ENCODE measurements at regions not wholly inside any gene's neighbourhood (a gene's known extent, or its start where the extent isn't known, plus 50 kb on each side); places are given as distances from the start of the nearest gene placed in this dataset.

DNA sequence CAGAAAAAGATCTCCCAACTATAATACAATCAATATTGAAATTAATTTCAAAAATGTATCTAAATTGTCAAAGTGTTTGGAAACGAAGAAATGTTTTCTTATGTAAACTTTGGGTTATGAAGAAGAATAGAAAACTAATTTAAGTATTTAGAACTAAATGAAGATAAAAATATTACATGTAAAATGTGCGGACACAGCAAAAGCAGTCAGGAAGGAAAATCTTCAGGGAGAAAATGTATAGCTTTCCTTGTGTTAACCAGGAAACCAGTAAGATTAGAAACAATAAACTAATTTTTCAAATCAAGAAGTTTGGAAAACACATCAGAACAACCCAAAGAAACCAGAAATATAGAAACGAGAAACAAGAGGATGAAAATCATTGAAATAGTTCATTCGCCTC lies 466.5 kb downstream of the BRD1 start:
- Mint-ChIP-seq H3K27ac (no peak overlapping the region), H3K9me3 (peaks cover 0 to 2% (median 0%) of the 10 kb centered on the region in 9 donors), H3K36me3 (no peaks in the 10 kb centered on the region), H3K4me3 (no peak overlapping the region), H3K27me3 (peaks cover 7 to 21% (median 19%) of the 10 kb centered on the region in 5 donors), H3K4me1 (peaks cover 0 to 3% (median 0%) of the 10 kb centered on the region in 4 donors)
- POLR2A ChIA-PET: no interaction called here
- no peak for DNase-seq
- ATAC-seq: no peak

GRCh38 chr22:49360746-49361145 lies 466.9 kb downstream of the BRD1 start:
- ATAC-seq: no peak
- Mint-ChIP-seq H3K4me1 (peaks cover 0 to 2% (median 0%) of the 10 kb centered on the region in 4 donors), H3K9me3 (peaks cover 0 to under 1% (median 0%) of the 10 kb centered on the region in 9 donors), H3K4me3 (no peak overlapping the region), H3K27ac (no peak overlapping the region), H3K36me3 (no peaks in the 10 kb centered on the region), H3K27me3 (peaks cover 8 to 20% (median 19%) of the 10 kb centered on the region in 5 donors)
- POLR2A ChIA-PET: no interaction called here
- no peak for DNase-seq

GRCh38 chr22:49359076-49359475 lies 468.6 kb downstream of the BRD1 start:
- no peaks in the 10 kb centered on the region for H3K4me1 Mint-ChIP-seq
- H3K27ac Mint-ChIP-seq: peak overlapping the region in 1 of 10 donors; percentile 53
- ATAC-seq (no peak), DNase-seq (no peak)
- POLR2A ChIA-PET: no interaction called here
- no peak overlapping the region for H3K4me3 Mint-ChIP-seq
- H3K9me3 Mint-ChIP-seq: no peaks in the 10 kb centered on the region
- H3K36me3 Mint-ChIP-seq: no peaks in the 10 kb centered on the region
- H3K27me3 Mint-ChIP-seq: peaks cover 8 to 26% (median 22%) of the 10 kb centered on the region in 5 donors

GRCh38 chr22:49357661-49358440 lies 469.8 kb downstream of the BRD1 start:
- no peak for ATAC-seq

GRCh38 chr22:49356428-49356827 lies 471.2 kb downstream of the BRD1 start:
- H3K4me3 Mint-ChIP-seq: no peak overlapping the region
- no peaks in the 10 kb centered on the region for H3K9me3 Mint-ChIP-seq
- no peak for DNase-seq
- no peaks in the 10 kb centered on the region for H3K4me1 Mint-ChIP-seq
- no peak overlapping the region for H3K27ac Mint-ChIP-seq
- no peak for ATAC-seq
- peaks cover 13 to 50% (median 38%) of the 10 kb centered on the region in 5 donors for H3K27me3 Mint-ChIP-seq
- POLR2A ChIA-PET: no interaction called here
- no peaks in the 10 kb centered on the region for H3K36me3 Mint-ChIP-seq

More at GRCh38 chr22:49357661-49358440, 469.8 kb downstream of the BRD1 start:
- no peak overlapping the region for H3K4me3 Mint-ChIP-seq
- no peaks in the 10 kb centered on the region for H3K36me3 Mint-ChIP-seq
- DNase-seq: no peak
- POLR2A ChIA-PET: no interaction called here
- peaks cover 12 to 36% (median 30%) of the 10 kb centered on the region in 5 donors for H3K27me3 Mint-ChIP-seq
- no peaks in the 10 kb centered on the region for H3K9me3 Mint-ChIP-seq
- H3K27ac Mint-ChIP-seq: no peak overlapping the region
- no peaks in the 10 kb centered on the region for H3K4me1 Mint-ChIP-seq

GRCh38 chr22:49355211-49355920 lies 472.3 kb downstream of the BRD1 start:
- Mint-ChIP-seq H3K9me3 (no peaks in the 10 kb centered on the region), H3K36me3 (no peaks in the 10 kb centered on the region), H3K4me1 (no peaks in the 10 kb centered on the region), H3K27ac (peak overlapping the region in 1 of 10 donors; percentile 44), H3K4me3 (no peak overlapping the region), H3K27me3 (peaks cover 13 to 51% (median 39%) of the 10 kb centered on the region in 5 donors)
- ATAC-seq (no peak), DNase-seq (no peak)
- POLR2A ChIA-PET: no interaction called here

- Mint-ChIP-seq H3K4me1 (no peaks in the 10 kb centered on the region), H3K36me3 (no peaks in the 10 kb centered on the region), H3K27ac (peak overlapping the region in 1 of 10 donors; percentile 44), H3K4me3 (no peak overlapping the region), H3K27me3 (peaks cover 13 to 57% (median 41%) of the 10 kb centered on the region in 5 donors), H3K9me3 (no peaks in the 10 kb centered on the region)
- DNase-seq (no peak), ATAC-seq (no peak)
- POLR2A ChIA-PET: no interaction called here
Measured at GRCh38 chr22:49354516-49355210, 473.0 kb downstream of the BRD1 start.

DNA sequence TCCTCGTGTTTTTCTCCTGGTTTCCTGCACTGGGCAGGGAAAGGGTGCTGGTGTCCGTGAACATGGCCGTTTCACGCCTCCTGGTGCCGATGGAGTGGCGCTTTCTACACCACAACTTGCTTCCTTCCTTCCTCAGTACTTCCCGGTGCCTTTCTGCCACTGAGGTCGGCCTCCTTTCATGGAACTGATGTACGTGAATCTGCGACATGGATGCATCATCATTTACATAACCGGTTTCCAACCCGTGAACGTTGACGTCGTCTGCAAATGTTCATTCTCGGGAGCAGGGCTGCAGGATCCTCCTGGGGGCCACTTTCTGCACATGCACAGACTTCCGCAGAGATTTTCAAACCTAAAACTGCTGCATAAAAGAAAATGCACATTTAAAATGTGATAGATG lies 474.4 kb downstream of the BRD1 start:
- Mint-ChIP-seq H3K4me3 (no peak overlapping the region), H3K27ac (no peak overlapping the region), H3K27me3 (peaks cover 13 to 67% (median 38%) of the 10 kb centered on the region in 5 donors), H3K9me3 (no peaks in the 10 kb centered on the region), H3K4me1 (no peaks in the 10 kb centered on the region), H3K36me3 (no peaks in the 10 kb centered on the region)
- POLR2A ChIA-PET: no interaction called here
- DNase-seq: no peak
- ATAC-seq: no peak

DNA sequence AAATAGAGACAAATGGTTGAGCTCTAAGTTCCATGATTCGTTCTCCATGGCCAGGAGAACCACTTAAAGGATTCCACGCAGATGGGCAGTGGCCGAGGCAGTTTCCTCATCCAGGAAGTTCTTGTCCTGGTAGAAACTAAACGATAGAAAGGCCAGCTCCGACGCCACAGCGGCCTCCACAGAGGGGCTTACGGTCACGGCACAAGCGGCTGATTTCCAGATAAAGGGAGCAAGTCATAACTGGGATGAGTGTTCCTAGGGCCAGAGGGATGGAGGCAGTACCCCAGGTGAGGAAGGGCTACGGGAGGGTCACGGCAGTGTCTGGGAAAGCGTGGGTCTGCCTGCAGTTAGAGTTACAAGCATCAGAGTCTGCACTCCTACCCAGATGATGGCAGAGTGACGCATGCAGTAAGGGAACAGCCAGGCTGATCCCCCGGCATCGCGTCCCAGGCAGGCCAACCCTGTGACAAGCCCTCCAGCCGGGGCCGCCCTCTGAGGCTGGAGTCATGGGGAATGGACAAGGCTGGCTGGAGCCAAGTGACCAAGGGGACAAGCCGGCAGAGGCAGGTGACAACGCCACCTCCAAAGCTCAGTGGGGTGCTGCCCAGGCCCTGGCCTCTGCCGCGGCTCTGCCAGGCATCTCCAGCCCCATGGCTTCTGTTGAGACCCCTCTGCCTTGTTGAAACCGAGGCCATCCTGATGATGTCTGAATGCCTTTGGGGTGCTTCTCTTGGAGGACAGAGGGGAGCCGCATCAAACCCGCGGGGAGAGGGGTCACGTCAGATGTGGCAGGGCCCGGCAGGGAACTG lies 475.1 kb downstream of the BRD1 start:
- Mint-ChIP-seq H3K27ac (no peak overlapping the region), H3K4me3 (no peak overlapping the region), H3K9me3 (no peaks in the 10 kb centered on the region), H3K4me1 (no peaks in the 10 kb centered on the region), H3K36me3 (no peaks in the 10 kb centered on the region), H3K27me3 (peaks cover 13 to 67% (median 35%) of the 10 kb centered on the region in 5 donors)
- ATAC-seq (no peak), DNase-seq (no peak)
- POLR2A ChIA-PET: no interaction called here

GRCh38 chr22:49351761-49352227 lies 475.9 kb downstream of the BRD1 start:
- H3K9me3 Mint-ChIP-seq: no peaks in the 10 kb centered on the region
- H3K4me3 Mint-ChIP-seq: no peak overlapping the region
- H3K27ac Mint-ChIP-seq: no peak overlapping the region
- POLR2A ChIA-PET: no interaction called here
- ATAC-seq (no peak), DNase-seq (no peak)
- H3K36me3 Mint-ChIP-seq: no peaks in the 10 kb centered on the region
- peaks cover 13 to 67% (median 35%) of the 10 kb centered on the region in 5 donors for H3K27me3 Mint-ChIP-seq
- no peaks in the 10 kb centered on the region for H3K4me1 Mint-ChIP-seq

DNA sequence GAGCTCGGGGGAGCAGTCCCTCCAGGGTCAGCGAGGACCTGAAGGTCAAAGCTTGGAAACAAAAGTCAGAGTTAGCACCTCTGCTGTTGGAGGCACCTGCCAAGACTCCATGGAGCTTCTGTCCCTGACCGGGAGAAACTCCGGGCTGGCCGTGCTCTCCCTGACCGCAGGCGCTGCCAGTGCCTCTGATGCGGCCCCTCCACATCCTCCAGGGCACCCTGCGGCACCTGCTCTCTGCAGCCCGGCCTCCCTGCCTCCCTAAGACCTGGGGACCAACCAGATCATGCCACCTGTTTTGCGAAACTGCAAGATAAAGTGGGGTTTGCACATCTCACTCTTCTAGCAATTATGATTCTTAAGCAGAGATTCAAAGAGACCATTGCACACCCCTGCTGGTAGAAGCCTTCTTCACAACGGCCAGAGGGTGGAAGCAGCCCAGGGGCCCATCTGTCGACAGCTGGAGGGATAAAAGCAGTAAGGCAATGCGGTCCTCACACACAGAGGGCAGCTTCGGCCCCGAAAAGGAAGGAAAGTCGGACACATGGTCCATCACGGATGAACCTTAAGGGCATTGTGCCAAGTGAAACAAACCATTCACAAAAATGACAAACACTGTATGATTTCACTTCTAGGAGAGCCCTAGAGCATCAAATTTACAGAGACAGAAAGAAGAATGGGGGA lies 477.1 kb downstream of the BRD1 start:
- POLR2A ChIA-PET: no interaction called here
- DNase-seq (no peak), ATAC-seq (no peak)
- peaks cover 11 to 68% (median 34%) of the 10 kb centered on the region in 5 donors for H3K27me3 Mint-ChIP-seq
- no peaks in the 10 kb centered on the region for H3K9me3 Mint-ChIP-seq
- H3K27ac Mint-ChIP-seq: no peak overlapping the region
- H3K36me3 Mint-ChIP-seq: no peaks in the 10 kb centered on the region
- no peak overlapping the region for H3K4me3 Mint-ChIP-seq
- no peaks in the 10 kb centered on the region for H3K4me1 Mint-ChIP-seq

GRCh38 chr22:49349841-49350381 lies 477.8 kb downstream of the BRD1 start:
- Mint-ChIP-seq H3K27me3 (peaks cover 10 to 64% (median 34%) of the 10 kb centered on the region in 5 donors), H3K4me1 (no peaks in the 10 kb centered on the region), H3K4me3 (no peak overlapping the region), H3K27ac (no peak overlapping the region), H3K36me3 (no peaks in the 10 kb centered on the region), H3K9me3 (no peaks in the 10 kb centered on the region)
- no peak for ATAC-seq
- POLR2A ChIA-PET: no interaction called here
- DNase-seq: no peak

Measured in naive thymus-derived CD8-positive, alpha-beta T cell (primary cell).